LNCaP clone FGC (cell line): ENCODE measurements at regions not wholly inside any gene's neighbourhood (a gene's known extent, or its start where the extent isn't known, plus 50 kb on each side); places are given as distances from the start of the nearest gene placed in this dataset.
A peak's percentile ranks its signal among the peaks of the same experiment; 100 is the strongest.

ENCODE experiments used
- DNase-seq: peaks from one replicate; pipeline ENCODE4 v3.0.0-alpha.2; 2011; ENCODE audit warnings: low read depth
- H3K4me3 ChIP-seq: 2 replicates; pipeline ENCODE4 v1.5.1; 2011; ENCODE audit warnings: mild to moderate bottlenecking, low read depth, low read length, control low read depth
- CTCF ChIP-seq: IDR thresholded peaks from 2 replicates; pipeline ENCODE4 v1.5.1; 2012; ENCODE audit warnings: mild to moderate bottlenecking; ENCODE audit not compliant: control insufficient read depth, insufficient read depth; ENCODE audit errors: extremely low read depth

GRCh38 chr3:178454726-178455125 is 81.5 kb upstream of the KCNMB2 start:
- H3K4me3 ChIP-seq: no peak overlapping the region
- TF ChIP-seq CTCF: no peak
- no peak for DNase-seq

GRCh38 chr3:178455226-178455625 is 81.0 kb upstream of the KCNMB2 start:
- TF ChIP-seq CTCF: no peak
- no peak overlapping the region for H3K4me3 ChIP-seq
- DNase-seq: no peak

- no peak for TF ChIP-seq CTCF
- H3K4me3 ChIP-seq: no peak overlapping the region
- no peak for DNase-seq
These were observed 80.3 kb upstream of the KCNMB2 start for GRCh38 chr3:178455946-178456345.

- TF ChIP-seq CTCF: no peak
- DNase-seq: no peak
- no peak overlapping the region for H3K4me3 ChIP-seq
These were observed 79.5 kb upstream of the KCNMB2 start for GRCh38 chr3:178456621-178457285.

GRCh38 chr3:178457511-178457910 is 78.7 kb upstream of the KCNMB2 start:
- TF ChIP-seq CTCF: no peak
- no peak for DNase-seq
- no peak overlapping the region for H3K4me3 ChIP-seq

- no peak overlapping the region for H3K4me3 ChIP-seq
- TF ChIP-seq CTCF: no peak
- DNase-seq: peak; percentile 76
These were observed 77.8 kb upstream of the KCNMB2 start for GRCh38 chr3:178458313-178459037.
